ENCODE measurements at regions not wholly inside any gene's neighbourhood (a gene's known extent, or its start where the extent isn't known, plus 50 kb on each side); places are given as distances from the start of the nearest gene placed in this dataset.
"Not testable (repeated sequence)": the region's sequence is repeated elsewhere in the genome, so short reads cannot be mapped to it uniquely, and the experiment has no call there.

DNA sequence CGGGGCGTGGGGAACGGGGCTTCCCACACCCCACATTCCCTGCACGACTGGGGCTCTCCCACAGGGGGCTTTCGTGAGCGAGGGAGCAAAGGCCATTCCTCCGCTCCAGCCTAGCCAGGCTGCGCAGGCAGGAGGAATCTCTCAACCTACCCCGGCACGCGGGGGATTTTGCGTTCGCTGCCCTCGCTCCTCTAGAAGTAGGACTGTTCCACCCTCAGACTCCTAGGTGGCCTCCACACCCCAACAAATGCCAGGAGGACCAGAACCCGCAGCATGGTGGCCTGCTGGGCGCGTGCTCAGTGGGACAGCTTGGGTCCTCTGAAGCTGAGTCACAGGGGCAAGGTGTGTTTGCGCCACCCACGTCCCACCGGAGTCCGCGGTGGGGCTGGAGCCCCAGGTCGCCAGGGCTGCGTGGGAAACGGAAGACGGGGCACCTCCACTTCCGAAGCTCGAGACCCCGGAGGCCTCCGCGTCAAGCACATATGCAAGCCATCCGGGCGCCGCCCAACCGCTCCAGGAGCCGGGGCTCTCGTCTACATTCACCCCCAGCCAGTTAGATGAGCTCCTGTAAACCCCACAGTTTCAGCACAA is 1938.5 kb upstream of the DEFB115 start:
- intact Hi-C loops (cut with DNase I), result no loop called here
- no peak for DNase-seq

DNA sequence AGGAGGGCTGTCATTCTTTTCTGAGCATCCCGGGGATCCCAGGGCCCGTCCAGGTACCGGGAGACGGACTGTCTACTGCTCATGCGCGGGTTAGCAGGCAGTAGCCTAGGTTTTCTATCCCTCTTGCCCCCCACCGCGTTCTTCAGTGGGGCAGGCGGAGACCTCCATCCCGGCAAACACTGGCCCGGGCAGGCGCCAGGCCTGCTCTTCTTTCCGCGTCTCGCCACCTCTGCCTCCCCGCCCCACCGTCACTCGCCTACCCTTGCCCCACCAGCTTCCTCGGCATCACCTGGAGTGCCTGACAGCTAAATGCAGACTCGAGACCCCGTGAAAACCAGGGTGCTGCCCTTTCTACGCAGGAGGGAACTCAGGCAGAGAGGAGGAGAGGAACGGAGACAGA is 1937.7 kb upstream of the DEFB115 start:
- DNase-seq, result no peak
- intact Hi-C loops (cut with DNase I), result no loop called here

DNA sequence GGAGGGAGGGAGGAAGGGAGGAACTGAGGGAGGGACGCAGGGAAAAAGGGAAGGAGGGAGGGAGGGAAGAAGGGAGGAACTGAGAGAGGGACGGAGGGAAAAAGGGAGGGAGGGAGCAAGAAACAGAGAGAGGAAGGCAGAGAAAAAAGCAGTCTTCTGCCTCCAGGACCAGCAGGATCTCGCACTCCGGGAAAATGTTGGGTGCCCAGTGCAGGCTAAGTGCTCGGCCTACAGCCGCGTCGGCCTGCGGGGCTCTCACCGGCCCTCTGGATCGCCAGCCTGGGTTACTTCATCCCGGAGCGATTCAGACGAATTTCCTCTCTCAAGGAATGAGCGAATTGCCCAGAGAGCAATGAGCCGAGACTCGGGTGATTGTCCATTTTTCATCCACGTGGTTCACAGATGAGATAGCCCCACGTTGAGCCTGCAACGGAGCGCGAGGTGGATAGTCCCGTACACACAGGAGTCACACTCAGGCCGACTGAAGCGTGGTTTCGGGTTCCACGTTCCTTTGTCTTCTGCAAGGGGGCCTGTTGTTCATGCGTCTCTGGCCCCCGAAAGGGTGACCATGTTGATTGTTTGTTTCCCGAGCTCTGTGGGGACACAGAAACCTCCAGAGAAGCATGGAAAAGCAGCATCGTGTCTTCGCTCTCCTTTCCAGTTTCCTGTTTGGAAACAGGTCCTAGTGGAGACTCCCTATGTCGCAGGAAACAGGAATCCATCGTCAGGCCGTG is 1937.1 kb upstream of the DEFB115 start:
- intact Hi-C loops (cut with DNase I); DNase-seq: not testable (repeated sequence)

DNA sequence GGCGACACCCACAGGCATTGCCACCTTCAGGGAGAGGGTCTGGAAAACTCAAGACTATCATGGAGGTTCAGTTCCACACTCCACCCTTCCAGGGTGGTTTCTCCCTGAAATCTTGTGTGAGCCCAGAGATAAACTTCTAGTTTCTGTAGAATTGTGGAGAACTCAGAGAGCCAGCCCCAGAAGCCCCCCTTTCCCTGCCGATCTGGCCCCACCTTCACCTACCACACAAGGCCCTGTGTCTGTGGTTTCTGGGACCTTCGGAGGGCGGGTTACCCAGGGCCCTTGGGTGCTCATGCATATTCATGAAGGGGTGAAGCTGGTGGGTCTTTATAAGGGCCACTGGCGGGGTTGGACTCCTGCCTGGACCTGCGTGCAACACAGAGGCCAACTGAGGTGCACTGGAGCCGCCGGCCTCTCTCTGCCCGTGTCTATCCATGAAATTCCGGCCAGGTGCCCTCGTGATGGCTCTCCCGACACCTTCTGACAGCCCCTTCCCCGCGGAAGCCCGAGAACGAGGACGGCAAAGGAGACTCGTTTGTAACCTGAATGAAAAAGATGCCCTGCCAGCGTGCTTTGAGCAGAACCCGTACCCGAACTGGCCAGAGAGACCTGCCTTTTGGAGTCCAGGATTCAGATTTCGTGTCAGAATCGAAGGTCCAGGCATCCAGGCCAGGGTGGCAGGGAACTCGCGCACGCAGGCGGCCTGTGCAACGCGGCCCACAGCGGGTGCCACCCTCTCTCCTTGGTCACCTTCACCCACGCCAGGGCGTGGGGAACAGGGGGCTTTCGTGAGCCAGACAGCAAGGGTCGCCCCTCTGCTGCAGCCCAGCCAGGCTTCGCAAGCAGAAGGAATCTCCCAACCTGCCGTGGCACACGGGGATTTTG is 1933.6 kb upstream of the DEFB115 start:
- intact Hi-C loops (cut with DNase I); DNase-seq: not testable (repeated sequence)

DNA sequence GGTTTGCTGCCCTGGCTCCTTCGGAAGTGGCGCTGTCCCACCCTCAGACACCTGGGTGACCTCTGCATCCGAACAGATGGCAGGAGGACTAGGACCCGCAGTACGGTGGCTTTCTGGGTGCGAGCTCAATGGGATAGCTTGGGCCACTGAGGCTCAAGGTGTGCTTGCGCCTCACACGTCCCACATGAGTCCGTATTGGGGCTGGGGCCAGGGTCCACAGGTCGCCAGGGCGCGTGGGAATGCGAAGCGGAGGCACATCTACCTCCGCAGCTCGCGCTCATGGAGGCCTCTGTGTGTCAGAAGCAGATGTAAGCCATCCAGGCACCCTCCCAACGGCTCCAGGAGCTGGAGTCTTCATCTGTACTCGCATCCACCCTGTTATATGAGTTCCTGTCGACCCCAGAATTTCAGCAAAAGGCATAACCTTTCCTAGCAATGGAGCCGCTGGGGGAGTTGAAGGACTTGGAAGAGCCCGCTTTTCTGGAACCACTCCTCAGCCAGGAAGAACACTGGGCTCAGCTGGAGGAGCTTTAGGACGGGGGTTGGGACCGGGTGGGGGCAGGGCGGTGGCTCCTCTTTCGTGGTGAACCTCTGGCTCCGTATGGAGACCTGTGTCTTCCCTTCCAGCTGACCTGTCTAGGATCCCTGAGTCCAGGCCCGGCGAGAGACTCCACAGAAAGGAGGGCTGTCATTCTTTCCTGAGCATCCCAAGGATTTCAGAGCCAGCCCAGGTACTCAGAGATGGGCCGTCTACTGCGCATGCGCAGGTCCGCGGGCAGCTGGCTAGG is 1932.8 kb upstream of the DEFB115 start:
- DNase-seq; intact Hi-C loops (cut with DNase I): not testable (repeated sequence)

DNA sequence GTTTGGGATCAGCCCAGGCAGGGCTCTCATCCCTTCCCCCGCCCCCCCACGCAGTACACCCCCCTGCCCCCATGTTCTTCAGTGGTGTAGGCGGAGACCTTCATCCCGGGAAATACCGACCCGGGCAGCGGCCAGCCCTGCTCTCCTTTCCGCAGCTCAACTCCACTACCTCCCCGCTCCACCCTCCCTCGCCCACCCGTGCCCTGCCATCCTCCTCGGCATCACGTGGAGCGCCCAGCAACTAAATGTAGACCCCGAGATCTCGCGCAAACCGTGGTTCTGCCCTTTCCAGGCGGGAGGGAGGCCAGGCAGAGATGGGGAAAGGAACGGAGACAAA is 1932.2 kb upstream of the DEFB115 start:
- intact Hi-C loops (cut with DNase I), result no loop called here
- DNase-seq, result no peak

DNA sequence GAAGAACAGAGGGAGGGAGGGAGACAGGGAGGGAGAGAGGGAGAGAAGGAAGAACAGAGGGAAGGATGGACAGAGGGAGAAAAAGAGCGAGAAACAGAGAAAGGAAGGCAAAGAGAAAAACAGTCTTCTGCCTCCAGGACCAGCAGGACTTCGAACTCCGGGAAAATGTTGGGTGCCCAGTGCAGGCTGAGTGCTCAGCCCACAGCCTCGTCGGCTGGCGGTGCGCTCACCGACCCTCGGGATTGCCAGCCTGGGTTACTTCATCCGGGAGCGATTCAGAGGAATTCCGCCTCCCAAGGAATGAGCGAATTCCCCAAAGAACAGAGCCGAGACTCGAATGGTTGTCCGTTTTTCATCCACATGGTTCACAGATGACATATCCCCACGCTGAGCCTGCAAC is 1931.7 kb upstream of the DEFB115 start:
- DNase-seq; intact Hi-C loops (cut with DNase I): not testable (repeated sequence)

DNA sequence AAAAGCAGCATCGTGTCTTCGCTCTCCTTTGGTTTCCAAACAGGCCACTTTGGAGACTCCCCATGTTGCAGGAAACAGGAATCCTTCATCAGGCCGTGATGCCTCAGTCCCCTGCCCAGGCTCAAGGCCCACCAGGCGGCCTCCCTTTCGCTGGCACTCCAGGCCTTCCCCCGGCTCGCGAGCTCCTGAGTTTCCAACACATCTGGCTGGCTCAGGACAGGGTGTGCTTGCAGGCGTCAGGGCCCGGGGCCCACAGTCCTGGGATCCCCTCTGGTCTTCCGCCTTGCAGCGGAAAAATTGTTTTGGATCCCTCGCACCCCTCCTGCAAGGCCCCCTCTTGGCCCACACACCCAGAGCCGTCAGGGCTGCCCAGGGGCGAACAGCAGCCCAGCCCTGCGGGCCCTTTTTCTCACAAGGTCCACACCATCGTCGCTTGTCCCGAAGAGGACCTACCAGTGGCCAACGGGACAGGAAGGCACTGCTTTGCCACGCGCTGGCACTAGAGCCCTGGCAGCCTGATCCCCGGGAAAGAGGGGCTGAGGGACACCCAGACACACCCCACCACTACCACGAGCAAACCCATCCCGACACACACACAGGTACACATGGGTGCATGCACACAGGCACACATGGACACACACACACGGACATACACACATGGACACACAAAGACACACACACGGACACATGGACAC is 1930.9 kb upstream of the DEFB115 start:
- DNase-seq, result no peak
- intact Hi-C loops (cut with DNase I), result no loop called here

DNA sequence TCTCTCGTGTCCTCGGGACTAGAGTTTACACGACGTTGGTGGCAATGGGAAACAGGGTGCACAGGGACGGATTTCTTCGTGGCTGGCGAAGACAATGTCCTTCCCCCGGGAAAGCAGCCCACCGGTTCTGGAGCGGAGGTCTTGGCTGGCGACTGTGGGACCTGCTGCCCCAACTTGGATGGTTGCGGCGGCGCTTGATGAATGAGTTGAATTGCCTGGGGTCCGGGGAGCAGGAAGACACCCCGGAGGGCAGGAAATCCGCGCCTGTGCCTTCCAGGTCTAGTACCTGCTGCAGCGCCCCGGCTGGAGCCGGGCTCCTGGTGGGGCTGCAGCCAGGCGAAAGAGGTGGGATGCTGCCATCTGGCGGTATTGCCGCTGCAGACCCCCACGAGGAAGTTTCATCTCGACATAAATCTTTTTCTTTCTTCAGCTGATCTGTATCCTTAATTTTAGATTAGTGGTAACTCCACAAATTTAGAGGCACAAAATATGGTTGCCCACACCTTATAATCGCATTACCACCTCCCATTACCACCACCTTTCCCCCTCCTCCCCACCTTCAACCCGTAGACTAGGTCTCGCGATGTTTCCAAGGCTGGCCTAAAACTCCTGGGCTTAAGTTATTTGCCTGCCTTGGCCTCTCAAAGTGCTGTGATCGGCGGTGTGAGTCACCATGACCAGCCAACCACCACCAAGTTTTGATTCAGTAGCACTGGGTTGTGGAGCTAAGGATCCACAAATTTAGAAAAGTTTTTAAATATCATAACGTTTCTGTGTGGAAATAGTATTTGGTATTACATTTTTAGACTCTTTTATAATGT is 1929.7 kb upstream of the DEFB115 start:
- peak in 15 of 42 donors; percentile 7 to 65 (median 43) for DNase-seq
- intact Hi-C loops (cut with DNase I), result not testable (repeated sequence)

DNA sequence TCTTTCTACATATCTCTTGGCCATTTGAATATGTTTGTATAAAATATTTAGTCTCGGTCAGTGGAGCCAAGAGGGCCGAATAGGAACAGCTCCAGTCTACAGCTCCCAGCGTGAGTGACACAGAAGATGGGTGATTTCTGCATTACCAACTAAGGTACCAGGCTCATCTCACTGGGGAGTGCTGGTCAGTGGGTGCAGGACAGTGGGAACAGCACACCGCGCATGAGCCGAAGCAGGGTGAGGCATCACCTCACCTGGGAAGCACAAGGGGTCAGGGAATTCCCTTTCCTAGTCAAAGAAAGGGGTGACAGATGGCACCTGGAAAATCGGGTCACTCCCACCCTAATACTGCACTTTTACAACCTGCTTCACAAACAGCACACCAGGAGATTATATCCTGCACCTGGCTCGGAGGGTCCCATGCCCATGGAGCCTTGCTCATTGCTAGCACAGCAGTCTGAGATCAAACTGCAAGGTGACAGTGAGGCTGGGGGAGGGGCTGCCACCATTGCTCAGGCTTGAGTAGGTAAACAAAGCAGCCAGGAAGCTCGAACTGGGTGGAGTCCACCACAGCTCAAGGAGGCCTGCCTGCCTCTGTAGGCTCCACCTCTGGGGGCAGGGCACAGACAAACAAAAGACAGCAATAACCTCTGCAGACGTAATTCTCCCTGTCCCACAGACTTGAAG is 1926.9 kb upstream of the DEFB115 start:
- DNase-seq; intact Hi-C loops (cut with DNase I): not testable (repeated sequence)

DNA sequence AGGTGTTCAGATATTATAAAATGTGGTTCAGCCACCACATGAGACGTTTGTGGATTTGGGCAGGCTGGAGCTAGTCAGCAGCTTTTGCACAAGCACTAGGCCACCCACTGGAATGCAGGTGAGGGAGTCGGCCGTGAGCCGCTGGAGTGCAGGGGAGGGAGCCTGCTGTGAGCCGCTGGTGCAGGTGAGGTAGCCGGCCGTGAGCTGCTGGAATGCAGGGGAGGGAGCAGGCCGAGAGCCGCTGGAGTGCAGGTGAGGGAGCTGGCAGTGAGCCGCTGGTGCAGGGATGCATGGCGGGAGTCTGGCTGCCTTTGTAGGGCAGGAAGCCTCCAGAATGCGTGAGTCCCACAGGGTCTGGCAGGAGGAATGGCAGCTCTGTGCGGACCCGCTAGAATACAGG is 1907.6 kb upstream of the DEFB115 start:
- intact Hi-C loops (cut with DNase I), result no loop called here
- DNase-seq, result no peak

DNA sequence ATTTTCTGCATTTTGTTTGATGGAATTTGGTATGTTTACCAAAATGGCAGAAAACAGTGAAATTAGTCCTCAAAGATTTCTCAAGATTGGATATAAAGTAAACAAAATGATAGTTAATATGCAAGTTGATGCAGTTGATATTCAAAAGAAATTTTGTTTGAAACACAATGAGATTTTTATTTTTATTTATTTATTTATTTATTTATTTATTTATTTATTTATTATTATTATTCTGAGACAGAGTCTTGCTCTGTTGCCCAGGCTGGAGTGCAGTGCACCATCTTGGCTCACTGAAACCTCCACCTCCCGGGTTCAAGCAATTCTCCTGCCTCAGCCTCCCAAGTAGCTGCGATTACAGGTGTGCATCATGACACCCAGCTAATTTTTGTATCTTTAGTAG is 1881.5 kb upstream of the DEFB115 start:
- DNase-seq; intact Hi-C loops (cut with DNase I): not testable (repeated sequence)

DNA sequence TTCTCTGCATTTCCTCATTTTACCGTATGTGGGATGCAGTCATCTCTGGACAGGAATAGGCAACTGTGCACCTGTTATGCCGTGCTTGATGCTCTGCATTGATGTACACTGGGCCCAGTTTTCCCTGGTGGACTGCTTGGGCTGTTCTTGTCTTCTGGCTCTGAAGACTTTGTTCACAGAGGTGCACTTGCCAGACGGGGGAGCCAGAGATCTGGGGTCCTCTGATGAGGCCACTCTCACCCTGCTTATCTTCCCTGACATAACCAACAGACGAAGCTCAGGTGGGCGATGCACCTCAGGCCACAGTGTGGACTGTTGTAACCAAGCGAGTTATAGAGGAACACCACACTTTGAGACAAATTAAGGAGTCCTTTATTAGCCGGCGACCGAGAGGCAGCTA is 1864.6 kb upstream of the DEFB115 start:
- intact Hi-C loops (cut with DNase I); DNase-seq: not testable (repeated sequence)

DNA sequence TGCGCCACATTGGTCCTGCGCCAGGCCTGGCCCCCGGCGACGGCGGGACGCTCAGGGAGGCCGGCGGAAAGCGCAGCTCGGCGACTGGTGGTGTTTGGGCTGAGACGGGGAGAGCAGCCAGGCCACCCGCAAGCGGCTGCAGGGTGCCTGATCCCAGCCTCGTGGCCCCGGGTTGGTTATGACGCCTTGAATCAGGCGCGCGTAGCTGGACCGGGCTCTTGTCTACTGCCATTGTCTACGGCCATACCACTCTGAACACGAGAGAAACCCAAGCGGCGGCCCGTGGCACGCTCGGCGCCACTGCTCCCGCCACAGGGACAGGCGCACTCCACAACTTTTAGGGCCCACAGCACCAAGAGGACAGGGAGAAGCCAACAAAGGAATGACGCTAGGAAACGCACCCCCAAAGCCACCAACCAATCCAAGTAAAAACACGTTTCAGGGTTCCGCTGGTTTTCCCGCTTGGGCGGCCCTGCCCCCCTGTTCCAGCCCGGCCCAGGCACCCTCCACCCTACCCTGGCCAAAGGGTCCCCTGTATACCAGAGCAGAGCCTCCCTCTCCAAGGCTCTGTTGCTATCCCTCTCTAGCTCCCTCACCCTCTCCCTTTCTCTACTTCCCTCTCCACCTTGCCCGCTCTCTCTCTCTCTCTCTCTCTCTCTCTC is 1849.3 kb upstream of the DEFB115 start:
- DNase-seq, result peak in 1 of 42 donors; percentile 34
- intact Hi-C loops (cut with DNase I), result no loop called here

DNA sequence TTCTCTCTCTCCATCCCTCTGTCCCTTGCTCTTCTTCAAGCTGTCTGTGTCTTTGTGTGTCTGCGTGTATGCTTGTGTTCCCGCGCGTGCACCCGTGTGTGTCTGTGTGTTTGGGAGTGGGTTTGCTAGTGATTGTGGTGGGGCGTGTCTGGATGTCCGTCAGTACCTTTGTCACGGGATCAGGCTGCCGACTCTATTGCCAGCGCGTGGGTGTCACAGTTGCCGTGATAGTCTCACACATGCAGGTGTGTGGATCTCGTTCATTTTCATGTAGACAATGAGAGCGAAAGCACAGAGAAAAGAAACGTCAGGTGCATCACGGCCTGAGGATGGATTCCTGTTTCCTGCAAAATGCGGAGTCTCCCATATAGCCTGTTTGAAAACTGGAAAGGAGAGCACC is 1848.8 kb upstream of the DEFB115 start:
- intact Hi-C loops (cut with DNase I); DNase-seq: not testable (repeated sequence)

DNA sequence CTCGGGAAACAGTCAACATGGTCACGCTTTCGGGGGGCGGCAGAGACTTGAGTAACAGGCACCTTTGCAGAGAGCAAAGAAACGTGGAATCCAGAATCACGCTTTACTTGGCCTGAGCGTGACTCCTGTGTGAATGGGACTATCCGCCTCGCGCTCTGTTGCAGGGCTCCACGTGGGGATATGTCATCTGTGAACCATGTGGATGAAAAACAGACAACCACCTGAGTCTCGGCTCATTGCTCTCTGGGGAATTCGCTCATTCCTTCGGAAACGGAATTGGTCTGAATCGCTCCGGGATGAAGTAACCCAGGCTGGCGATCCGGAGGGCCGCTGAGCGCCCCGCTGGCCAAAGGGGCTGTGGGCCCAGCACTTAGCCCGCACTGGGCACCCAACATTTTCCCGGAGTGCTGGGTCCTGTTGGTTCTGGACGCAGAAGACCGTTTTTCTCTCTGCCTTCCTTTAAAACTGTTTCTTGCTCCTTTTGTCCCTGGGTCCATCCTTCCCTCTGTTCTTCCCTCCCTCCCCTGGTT is 1848.2 kb upstream of the DEFB115 start:
- intact Hi-C loops (cut with DNase I); DNase-seq: not testable (repeated sequence)
